HEK293T (cell line): ENCODE measurements at regions not wholly inside any gene's neighbourhood (a gene's known extent, or its start where the extent isn't known, plus 50 kb on each side); places are given as distances from the start of the nearest gene placed in this dataset.

Source experiments
- CTCF ChIA-PET: fragments of 350-600 bp; formaldehyde crosslinking; extraction: SDS; loops from one replicate; lab custom pipeline; 2021; ENCODE audit warnings: antibody characterized with exemption, inconsistent platforms; lab: Yijun Ruan, JAX
- POLR2A ChIA-PET: fragments of 350-600 bp; formaldehyde crosslinking; extraction: SDS; loops from one replicate; lab custom pipeline; 2020; ENCODE audit warnings: antibody characterized with exemption, inconsistent platforms; lab: Yijun Ruan, JAX
- DNase-seq: peaks from one replicate; pipeline ENCODE4 v3.0.0; 2012; ENCODE audit warnings: mixed read lengths; ENCODE audit errors: extremely low spot score
- ARNT ChIP-seq: fragments of 450-650 bp; IDR thresholded peaks from 2 replicates; pipeline ENCODE4 v1.6.1; 2017; ENCODE audit warnings: mild to moderate bottlenecking
- BHLHE40 ChIP-seq: fragments of 450-650 bp; IDR thresholded peaks from 2 replicates; pipeline ENCODE4 v1.6.1; 2016; ENCODE audit warnings: mild to moderate bottlenecking, moderate library complexity, borderline replicate concordance
- CTBP1 ChIP-seq: fragments of 450-650 bp; IDR thresholded peaks from 2 replicates; pipeline ENCODE4 v1.6.1; 2016; ENCODE audit warnings: borderline replicate concordance
- ELF4 ChIP-seq: fragments of 450-650 bp; IDR thresholded peaks from 2 replicates; pipeline ENCODE4 v1.6.1; 2017; ENCODE audit warnings: antibody characterized with exemption
- FOXA1 ChIP-seq: fragments of 450-650 bp; IDR thresholded peaks from 2 replicates; pipeline ENCODE4 v1.6.1; 2016; ENCODE audit warnings: mild to moderate bottlenecking
- FOXK2 ChIP-seq: fragments of 450-650 bp; IDR thresholded peaks from 2 replicates; pipeline ENCODE4 v1.6.1; 2016; ENCODE audit warnings: mild to moderate bottlenecking
- FOXM1 ChIP-seq: fragments of 450-650 bp; IDR thresholded peaks from 2 replicates; pipeline ENCODE4 v1.6.1; 2017; ENCODE audit warnings: mild to moderate bottlenecking, borderline replicate concordance
- HDGF ChIP-seq: fragments of 450-650 bp; IDR thresholded peaks from 2 replicates; pipeline ENCODE4 v1.6.1; 2017; ENCODE audit warnings: antibody characterized with exemption, borderline replicate concordance
- L3MBTL2 ChIP-seq: fragments of 450-650 bp; conservative IDR thresholded peaks from 2 replicates; pipeline ENCODE4 v1.6.1; 2016; ENCODE audit warnings: mild to moderate bottlenecking
- LEF1 ChIP-seq: fragments of 450-650 bp; IDR thresholded peaks from 2 replicates; pipeline ENCODE4 v1.6.1; 2017; ENCODE audit warnings: mild to moderate bottlenecking, borderline replicate concordance
- NFRKB ChIP-seq: fragments of 450-650 bp; IDR thresholded peaks from 2 replicates; pipeline ENCODE4 v1.6.1; 2016; ENCODE audit warnings: mild to moderate bottlenecking, moderate library complexity
- SP1 ChIP-seq: fragments of 450-650 bp; IDR thresholded peaks from 2 replicates; pipeline ENCODE4 v1.6.1; 2017
- SUZ12 ChIP-seq: fragments of 450-650 bp; IDR thresholded peaks from 2 replicates; pipeline ENCODE4 v1.6.1; 2016; ENCODE audit warnings: mild to moderate bottlenecking
- TARDBP ChIP-seq: fragments of 450-650 bp; IDR thresholded peaks from 2 replicates; pipeline ENCODE4 v1.6.1; 2016
- ZNF384 ChIP-seq: fragments of 450-650 bp; IDR thresholded peaks from 2 replicates; pipeline ENCODE4 v1.6.1; 2016
- TF ChIP-seq, protein P1 (sequence below): fragments of 450-650 bp; IDR thresholded peaks from 2 replicates; pipeline ENCODE4 v1.6.1; 2016

DNA sequence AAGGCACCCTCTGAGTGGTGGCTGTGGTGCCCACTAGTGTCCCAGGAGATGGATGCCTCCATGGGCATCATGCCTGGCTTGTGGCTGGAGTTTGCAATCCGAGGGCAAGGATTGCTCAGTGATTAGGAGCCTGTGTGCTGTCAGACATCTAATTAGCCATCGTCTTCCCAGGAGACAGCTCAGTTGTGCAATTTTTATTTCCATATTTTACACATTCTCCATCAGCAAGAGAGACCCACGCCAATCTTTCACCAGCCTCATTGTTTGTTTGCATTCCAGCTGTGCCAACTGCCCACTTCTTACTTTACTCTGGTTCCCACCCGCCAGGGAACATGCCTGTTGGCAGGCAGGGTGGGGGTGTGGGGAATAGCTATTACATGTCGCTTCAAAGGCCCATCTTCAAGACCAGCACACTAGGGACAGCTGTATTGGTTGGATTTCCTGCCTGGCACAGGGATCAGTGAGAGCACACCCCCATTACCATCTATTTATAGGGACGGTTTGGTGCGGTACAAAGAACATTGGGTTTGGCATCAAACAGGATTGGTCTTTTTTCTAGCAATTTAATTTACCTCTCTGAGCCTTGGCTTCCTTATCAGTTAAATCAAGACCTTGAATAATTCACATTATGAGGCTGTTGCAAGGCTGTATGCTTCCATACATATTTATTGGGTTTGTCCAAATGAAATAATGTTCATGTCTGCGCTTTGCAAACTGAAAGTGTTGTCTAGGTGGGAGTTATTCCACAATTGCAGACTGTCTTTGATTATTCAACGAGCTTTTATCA is 80.7 kb upstream of the NAV2 start:
- TF ChIP-seq HDGF (no peak), NFRKB (no peak), FOXA1 (no peak), L3MBTL2 (no peak), SUZ12 (no peak), ZNF384 (no peak), SP1 (no peak), ELF4 (no peak), TARDBP (no peak), LEF1 (no peak), BHLHE40 (no peak), CTBP1 (no peak), ARNT (no peak), FOXM1 (no peak), FOXK2 (no peak)
- TF ChIP-seq, protein P1, sequence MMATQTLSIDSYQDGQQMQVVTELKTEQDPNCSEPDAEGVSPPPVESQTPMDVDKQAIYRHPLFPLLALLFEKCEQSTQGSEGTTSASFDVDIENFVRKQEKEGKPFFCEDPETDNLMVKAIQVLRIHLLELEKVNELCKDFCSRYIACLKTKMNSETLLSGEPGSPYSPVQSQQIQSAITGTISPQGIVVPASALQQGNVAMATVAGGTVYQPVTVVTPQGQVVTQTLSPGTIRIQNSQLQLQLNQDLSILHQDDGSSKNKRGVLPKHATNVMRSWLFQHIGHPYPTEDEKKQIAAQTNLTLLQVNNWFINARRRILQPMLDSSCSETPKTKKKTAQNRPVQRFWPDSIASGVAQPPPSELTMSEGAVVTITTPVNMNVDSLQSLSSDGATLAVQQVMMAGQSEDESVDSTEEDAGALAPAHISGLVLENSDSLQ: no peak
- ChIA-PET CTCF (no interaction called here), POLR2A (no interaction called here)
- DNase-seq: no peak

DNA sequence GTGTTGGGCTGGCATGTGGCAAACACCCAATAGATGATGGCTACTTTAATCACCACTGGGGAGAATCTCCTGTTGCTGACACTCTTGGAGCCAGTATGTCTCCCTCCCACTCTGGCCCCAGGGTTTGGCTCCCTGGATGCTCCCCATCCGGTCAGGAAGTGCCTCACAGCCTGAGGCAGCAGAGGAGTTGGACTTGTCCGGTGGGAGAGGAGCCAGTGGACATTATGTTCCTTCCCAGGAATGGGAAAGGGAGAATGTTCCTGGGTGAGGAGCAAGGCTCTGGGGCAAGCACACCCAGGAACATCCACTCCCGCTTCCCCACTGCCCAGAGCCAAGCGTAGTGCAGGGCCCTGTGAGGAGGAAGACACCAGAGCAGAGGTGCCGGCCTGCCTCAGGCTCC is 84.6 kb upstream of the NAV2 start:
- CTCF ChIA-PET: no interaction called here
- POLR2A ChIA-PET: no interaction called here
- TF ChIP-seq NFRKB (no peak), SUZ12 (no peak), ELF4 (no peak), FOXA1 (no peak), ZNF384 (no peak), TARDBP (no peak), FOXM1 (no peak), BHLHE40 (no peak), LEF1 (no peak), SP1 (no peak), ARNT (no peak), CTBP1 (no peak), HDGF (no peak), L3MBTL2 (no peak), FOXK2 (no peak)
- TF ChIP-seq, protein P1: no peak
- DNase-seq: no peak

DNA sequence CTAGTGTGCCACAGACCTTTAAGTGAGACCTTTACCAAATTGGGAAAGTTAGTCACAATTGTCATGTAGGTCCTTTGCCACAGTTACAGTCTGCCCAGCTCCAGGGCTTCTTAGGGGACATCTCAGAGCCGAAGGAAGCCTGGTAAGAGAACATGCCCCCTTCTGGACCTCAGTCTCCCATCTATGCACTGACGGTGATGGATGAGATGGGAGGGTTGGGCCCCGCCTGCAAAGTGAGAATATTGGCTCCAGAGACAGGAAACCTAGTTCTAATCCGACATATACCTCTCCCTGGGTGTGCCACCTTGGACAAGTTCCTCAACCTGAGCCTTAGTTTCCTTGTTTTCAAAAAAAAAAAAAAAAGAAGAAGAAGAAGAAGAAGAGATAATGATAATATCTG is 85.1 kb upstream of the NAV2 start:
- DNase-seq: no peak
- CTCF ChIA-PET: no interaction called here
- TF ChIP-seq SUZ12 (no peak), CTBP1 (no peak), FOXM1 (no peak), ELF4 (no peak), LEF1 (no peak), SP1 (no peak)
- POLR2A ChIA-PET: no interaction called here

DNA sequence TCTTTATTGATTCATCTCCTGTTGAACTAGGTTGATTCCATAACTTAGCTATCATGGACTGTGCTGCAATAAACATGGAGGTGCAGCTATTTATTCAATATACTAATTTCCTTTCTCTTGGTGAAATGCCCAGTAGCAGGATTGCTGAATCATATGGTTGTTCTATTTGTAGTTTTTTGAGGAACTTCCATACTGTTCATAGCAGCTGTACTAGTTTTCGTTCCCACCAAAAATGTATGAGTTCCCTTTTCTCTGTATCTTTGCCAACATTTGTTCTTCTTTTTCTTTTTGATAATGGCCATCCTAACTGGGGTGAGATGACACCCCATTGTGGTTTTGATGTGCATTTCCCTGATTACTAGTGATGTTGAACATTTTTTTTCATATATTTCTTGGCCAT is 87.2 kb upstream of the NAV2 start:
- POLR2A ChIA-PET: no interaction called here

DNA sequence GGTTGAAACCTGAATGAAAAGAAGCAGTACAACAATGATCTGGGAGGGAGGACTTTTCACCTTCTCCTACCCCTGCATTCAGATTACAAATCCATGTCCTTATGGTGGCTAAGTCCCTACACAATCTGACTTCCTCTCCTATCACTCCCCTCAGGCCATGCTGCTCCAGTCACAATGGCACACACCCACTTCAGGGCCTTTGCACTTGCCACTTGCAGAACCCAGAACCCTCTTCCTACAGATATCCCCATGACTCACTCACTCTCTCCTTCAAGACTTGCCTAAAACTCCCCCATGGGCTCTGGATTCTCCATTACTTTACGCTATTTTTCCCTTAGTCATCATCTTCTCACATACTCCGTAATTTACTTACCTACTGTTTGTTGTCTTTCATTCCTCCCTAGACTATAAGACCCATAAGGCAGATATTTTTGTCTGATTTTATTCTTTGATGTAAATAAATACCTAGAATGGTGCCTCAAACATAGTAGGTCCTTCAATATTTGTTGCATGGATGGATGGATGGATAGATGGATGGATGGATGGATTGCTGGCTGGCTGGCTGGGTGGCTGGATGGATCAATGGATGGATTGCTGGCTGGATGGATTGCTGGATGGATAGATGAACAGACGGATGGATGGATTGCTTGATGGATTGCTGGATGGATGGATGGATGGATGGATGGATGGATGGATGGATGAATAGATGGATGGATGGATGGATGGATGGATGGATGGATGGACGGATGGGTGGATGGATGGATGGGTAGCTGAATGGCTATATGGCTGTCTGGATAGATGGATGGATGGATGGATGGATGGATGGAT is 94.7 kb upstream of the NAV2 start:
- no peak for DNase-seq
- TF ChIP-seq TARDBP (no peak), HDGF (no peak), FOXM1 (no peak), NFRKB (no peak), SUZ12 (no peak), SP1 (no peak), ELF4 (no peak), L3MBTL2 (no peak), ZNF384 (no peak), FOXK2 (no peak), CTBP1 (no peak), BHLHE40 (no peak), FOXA1 (no peak)
- ChIA-PET CTCF (no interaction called here), POLR2A (no interaction called here)

More for the DNA sequence above, 87.2 kb upstream of the NAV2 start:
- DNase-seq: no peak
- no peak for TF ChIP-seq HDGF
- no peak for TF ChIP-seq NFRKB
- TF ChIP-seq FOXM1: no peak
- TF ChIP-seq BHLHE40: no peak
- no peak for TF ChIP-seq FOXK2
- TF ChIP-seq LEF1: no peak
- TF ChIP-seq, protein P1: no peak
- no peak for TF ChIP-seq FOXA1
- TF ChIP-seq TARDBP: no peak
- no peak for TF ChIP-seq SP1
- no peak for TF ChIP-seq ZNF384
- no peak for TF ChIP-seq CTBP1
- TF ChIP-seq SUZ12: no peak
- no peak for TF ChIP-seq ARNT
- no peak for TF ChIP-seq L3MBTL2
- TF ChIP-seq ELF4: no peak
- CTCF ChIA-PET: no interaction called here
